B cell (primary cell): ENCODE measurements at regions not wholly inside any gene's neighbourhood (a gene's known extent, or its start where the extent isn't known, plus 50 kb on each side); places are given as distances from the start of the nearest gene placed in this dataset.

Experiments used
- ATAC-seq: fragments of 200-7000 bp; cut with Tn5 transposase; one replicate; pipeline ENCODE4 v1.10.0; 2021; ENCODE audit warnings: low read depth, mild to moderate bottlenecking, moderate number of reproducible peaks, moderate library complexity
- CTCF ChIA-PET: fragments of 350-600 bp; sonication (Branson Sonifier 250); formaldehyde crosslinking; loops from one replicate; lab custom pipeline; 2021; ENCODE audit warnings: antibody characterized with exemption, inconsistent platforms; lab: Charles Lee
- POLR2A ChIA-PET: fragments of 350-600 bp; sonication (Branson Sonifier 250); formaldehyde crosslinking; loops from one replicate; lab custom pipeline; 2021; ENCODE audit warnings: antibody characterized with exemption; lab: Charles Lee
- DNase-seq: peaks from one replicate; pipeline ENCODE4 v3.0.0; 2013
- H2AFZ ChIP-seq: 2 replicates; pipeline ENCODE4 v1.6.1; 2012; ENCODE audit warnings: mild to moderate bottlenecking, low read depth, low read length; ENCODE audit not compliant: insufficient read depth, poor library complexity, severe bottlenecking
- H3K27ac ChIP-seq, 2 donors: 1 replicate in 1 of 2; 2 replicates in 1 of 2; pipeline ENCODE4 v1.5.1; 2012 to 2013; ENCODE audit warnings: low read length in 2 of 2, mild to moderate bottlenecking in 2 of 2, moderate library complexity in 1 of 2
- H3K27me3 ChIP-seq, 4 experiments: fragments of 200-600 bp in 1 of 4; sonication (generic) in 1 of 4; replicated peaks in 1 of 4; 1 replicate in 2 of 4; 2 replicates in 2 of 4; pipeline versions ENCODE4 v1.6.1 to v1.7.0; 2013 to 2016; ENCODE audit warnings: low read length in 3 of 4, mild to moderate bottlenecking in 2 of 4, mixed read lengths in 1 of 4, moderate library complexity in 1 of 4; ENCODE audit not compliant: insufficient read depth in 4 of 4, control insufficient read depth in 3 of 4; ENCODE audit errors: control extremely low read depth in 1 of 4
- H3K36me3 ChIP-seq, 2 experiments: replicated peaks in 1 of 2; 1 replicate in 1 of 2; 2 replicates in 1 of 2; pipeline versions ENCODE4 v1.6.1 to v1.7.1; 2013; ENCODE audit warnings: low read length in 1 of 2; ENCODE audit not compliant: insufficient read depth in 2 of 2, control insufficient read depth in 1 of 2; ENCODE audit errors: control extremely low read depth in 1 of 2, extremely low read depth in 1 of 2
- H3K4me1 ChIP-seq, 2 donors: fragments of 200-600 bp in 1 of 2; sonication (generic) in 1 of 2; 1 replicate in 1 of 2; 2 replicates in 1 of 2; pipeline versions ENCODE4 v1.5.1 to v1.6.1; 2013 to 2017; ENCODE audit warnings: low read length in 2 of 2; ENCODE audit not compliant: control insufficient read depth in 2 of 2, insufficient read depth in 2 of 2
- H3K4me2 ChIP-seq: replicated peaks from 2 replicates; pipeline ENCODE3; 2012; ENCODE audit warnings: mild to moderate bottlenecking, low read depth, low read length; ENCODE audit not compliant: poor library complexity, severe bottlenecking
- H3K4me3 ChIP-seq, 5 experiments: fragments of 200-600 bp in 1 of 5; sonication (generic) in 1 of 5; 1 replicate in 3 of 5; 2 replicates in 2 of 5; pipeline versions ENCODE4 v1.5.1 to v1.7.0; 2011 to 2016; ENCODE audit warnings: low read length in 4 of 5, mild to moderate bottlenecking in 4 of 5, low read depth in 2 of 5, control low read depth in 1 of 5, moderate library complexity in 1 of 5; ENCODE audit not compliant: insufficient read depth in 1 of 5; ENCODE audit errors: control extremely low read depth in 1 of 5, extremely low read depth in 1 of 5
- H3K79me2 ChIP-seq: fragments of 200-600 bp; sonication (generic); one replicate; pipeline ENCODE4 v1.6.0; 2016; ENCODE audit warnings: low read length; ENCODE audit not compliant: control insufficient read depth, insufficient read depth
- H3K9ac ChIP-seq: fragments of 200-600 bp; sonication (generic); 2 replicates; pipeline ENCODE4 v1.6.1; 2017; ENCODE audit warnings: mild to moderate bottlenecking, low read length, moderate library complexity
- H3K9me3 ChIP-seq, 3 donors: one replicate each; pipeline versions ENCODE4 v1.6.1 to v1.7.1; 2013; ENCODE audit warnings: low read length in 2 of 3; ENCODE audit not compliant: control insufficient read depth in 2 of 3, insufficient read depth in 1 of 3; ENCODE audit errors: control extremely low read depth in 1 of 3
- H4K20me1 ChIP-seq: 2 replicates; pipeline ENCODE4 v1.6.0; 2012; ENCODE audit warnings: mild to moderate bottlenecking, low read length; ENCODE audit not compliant: insufficient read depth, control insufficient read depth, poor library complexity, severe bottlenecking
- H3K27ac Mint-ChIP-seq: one replicate; pipeline ENCODE4 v1.8.0; 2021; ENCODE audit warnings: mixed read lengths
- H3K27me3 Mint-ChIP-seq: one replicate; pipeline ENCODE4 v1.8.0; 2021; ENCODE audit warnings: mixed read lengths
- H3K4me1 Mint-ChIP-seq: one replicate; pipeline ENCODE4 v1.8.0; 2021; ENCODE audit warnings: mixed read lengths
- H3K4me3 Mint-ChIP-seq: one replicate; pipeline ENCODE4 v1.8.0; 2021; ENCODE audit warnings: mixed read lengths
- H3K9me3 Mint-ChIP-seq: one replicate; pipeline ENCODE4 v1.8.0; 2022; ENCODE audit warnings: mixed read lengths; ENCODE audit not compliant: insufficient read depth
- CTCF ChIP-seq: fragments of 200-600 bp; IDR thresholded peaks from one replicate; pipeline ENCODE4 v1.8.0; 2022; ENCODE audit warnings: antibody characterized with exemption, mild to moderate bottlenecking
- EZH2 ChIP-seq: IDR thresholded peaks from 2 replicates; pipeline ENCODE4 v1.6.1; 2012; ENCODE audit warnings: borderline replicate concordance, low read depth, mild to moderate bottlenecking, moderate library complexity, low read length; ENCODE audit not compliant: insufficient read depth, poor library complexity, severe bottlenecking
- WGBS: methylation state at CpG from one replicate; pipeline ENCODE4 v1.1.5; 2013; ENCODE audit warnings: missing lambda C conversion rate; ENCODE audit not compliant: insufficient coverage; 5-methylcytosine and 5-hydroxymethylcytosine counted together
- intact Hi-C: fragments of 100-400 bp; cut with micrococcal nuclease; formaldehyde crosslinking; loops from one replicate; pipeline ENCODE4 v1.10.0; 2022

DNA sequence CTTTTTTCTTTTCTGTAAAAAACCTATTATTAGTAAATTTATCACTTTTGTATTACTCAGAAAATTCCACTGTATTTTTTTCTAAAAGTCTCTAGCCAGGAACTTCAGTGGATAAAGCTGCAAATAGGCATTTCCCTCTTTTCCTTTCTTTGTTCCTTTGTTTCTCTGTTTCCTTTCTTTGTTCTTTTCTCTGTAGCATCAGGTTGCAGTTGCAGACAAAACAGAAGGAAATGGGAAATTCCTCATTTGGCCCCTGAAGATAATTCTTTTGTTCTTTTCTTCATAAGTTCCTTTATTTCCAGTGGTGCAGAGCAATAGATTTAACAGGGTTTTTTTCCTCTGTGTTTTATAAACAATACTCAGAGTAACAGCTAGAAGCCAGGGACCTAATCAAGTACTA, 416.5 kb downstream of the TBL1XR1 start:
- no peak overlapping the region for H3K27ac ChIP-seq
- no peak overlapping the region for H3K4me2 ChIP-seq
- intact Hi-C loops: no loop called here
- H4K20me1 ChIP-seq: no peaks in the 10 kb centered on the region
- Mint-ChIP-seq H3K27ac (no peak overlapping the region), H3K27me3 (no peaks in the 10 kb centered on the region), H3K4me1 (no peaks in the 10 kb centered on the region), H3K9me3 (no peaks in the 10 kb centered on the region), H3K4me3 (no peak overlapping the region)
- H3K4me1 ChIP-seq: no peaks in the 10 kb centered on the region
- H3K27me3 ChIP-seq: no peaks in the 10 kb centered on the region
- H2AFZ ChIP-seq: no peak overlapping the region
- TF ChIP-seq CTCF (no peak), EZH2 (no peak)
- DNase-seq (no peak), ATAC-seq (no peak)
- H3K79me2 ChIP-seq: no peaks in the 10 kb centered on the region
- H3K4me3 ChIP-seq: no peak overlapping the region
- ChIA-PET CTCF (no interaction called here), POLR2A (no interaction called here)
- no peaks in the 10 kb centered on the region for H3K9me3 ChIP-seq
- no peaks in the 10 kb centered on the region for H3K36me3 ChIP-seq
- no peak overlapping the region for H3K9ac ChIP-seq

GRCh38 chr3:176776622-176777175, 420.6 kb downstream of the TBL1XR1 start:
- Histone ChIP-seq H2AFZ (no peak overlapping the region), H3K27ac (no peak overlapping the region), H3K4me3 (no peak overlapping the region), H3K4me1 (no peaks in the 10 kb centered on the region), H4K20me1 (no peaks in the 10 kb centered on the region), H3K9ac (no peak overlapping the region), H3K9me3 (peaks cover 0 to 2% (median 0%) of the 10 kb centered on the region in 3 donors), H3K79me2 (no peaks in the 10 kb centered on the region), H3K27me3 (no peaks in the 10 kb centered on the region), H3K36me3 (no peaks in the 10 kb centered on the region), H3K4me2 (no peak overlapping the region)
- Mint-ChIP-seq H3K4me3 (no peak overlapping the region), H3K27me3 (no peaks in the 10 kb centered on the region), H3K4me1 (no peaks in the 10 kb centered on the region), H3K27ac (no peak overlapping the region), H3K9me3 (peaks cover 7% of the 10 kb centered on the region)
- TF ChIP-seq CTCF (no peak), EZH2 (no peak)
- ATAC-seq: no peak
- no peak for DNase-seq
- 88% methylated on average over 3 of the region's 7 CpGs for WGBS
- intact Hi-C loops: no loop called here
- POLR2A ChIA-PET: no interaction called here
- CTCF ChIA-PET: no interaction called here
